IPS-NIHi11 (cell line): ENCODE measurements at regions not wholly inside any gene's neighbourhood (a gene's known extent, or its start where the extent isn't known, plus 50 kb on each side); places are given as distances from the start of the nearest gene placed in this dataset.
"Not testable (repeated sequence)": the region's sequence is repeated elsewhere in the genome, so short reads cannot be mapped to it uniquely, and the experiment has no call there.

Experiments used
- DNase-seq: peaks from one replicate; pipeline ENCODE4 v3.0.0; 2012; ENCODE audit warnings: mixed read lengths, low spot score

GRCh38 chrX:45669715-45670340 is 469.2 kb upstream of the DIPK2B start:
- DNase-seq, result no peak

- no peak for DNase-seq
Measured at GRCh38 chrX:45668686-45669443, 468.2 kb upstream of the DIPK2B start.

- no peak for DNase-seq
Measured at GRCh38 chrX:45667666-45668065, 467.0 kb upstream of the DIPK2B start.

- no peak for DNase-seq
Measured at GRCh38 chrX:45664727-45665290, 464.1 kb upstream of the DIPK2B start.

- DNase-seq, result no peak
Measured at GRCh38 chrX:45660477-45660876, 459.8 kb upstream of the DIPK2B start.

- no peak for DNase-seq
Measured at GRCh38 chrX:45633419-45633818, 432.7 kb upstream of the DIPK2B start.

- no peak for DNase-seq
Measured at GRCh38 chrX:45632506-45632905, 431.8 kb upstream of the DIPK2B start.

GRCh38 chrX:45630078-45630477 is 429.4 kb upstream of the DIPK2B start:
- no peak for DNase-seq

- DNase-seq, result no peak
Measured at GRCh38 chrX:45628041-45628440, 427.4 kb upstream of the DIPK2B start.

- no peak for DNase-seq
Measured at GRCh38 chrX:45623266-45623665, 422.6 kb upstream of the DIPK2B start.

- DNase-seq, result no peak
Measured at GRCh38 chrX:45622538-45622937, 421.9 kb upstream of the DIPK2B start.

- DNase-seq, result no peak
Measured at GRCh38 chrX:45622042-45622423, 421.4 kb upstream of the DIPK2B start.

- no peak for DNase-seq
Measured at GRCh38 chrX:45621376-45622041, 420.8 kb upstream of the DIPK2B start.

- DNase-seq, result no peak
Measured at GRCh38 chrX:45619290-45619689, 418.6 kb upstream of the DIPK2B start.

GRCh38 chrX:45615591-45615990 is 414.9 kb upstream of the DIPK2B start:
- not testable (repeated sequence) for DNase-seq

GRCh38 chrX:45614853-45615252 is 414.2 kb upstream of the DIPK2B start:
- DNase-seq, result no peak

GRCh38 chrX:45602151-45602550 is 401.5 kb upstream of the DIPK2B start:
- DNase-seq, result no peak

- peak; percentile 14 for DNase-seq
Measured at GRCh38 chrX:45601052-45601451, 400.4 kb upstream of the DIPK2B start.

GRCh38 chrX:45598861-45599260 is 398.2 kb upstream of the DIPK2B start:
- DNase-seq, result no peak

GRCh38 chrX:45596188-45596808 is 395.6 kb upstream of the DIPK2B start:
- no peak for DNase-seq

GRCh38 chrX:45592101-45592500 is 391.4 kb upstream of the DIPK2B start:
- DNase-seq, result no peak

- no peak for DNase-seq
Measured at GRCh38 chrX:45591650-45592049, 391.0 kb upstream of the DIPK2B start.

GRCh38 chrX:45584717-45585116 is 384.0 kb upstream of the DIPK2B start:
- DNase-seq, result no peak
